HEK293 (cell line): ENCODE measurements at regions not wholly inside any gene's neighbourhood (a gene's known extent, or its start where the extent isn't known, plus 50 kb on each side); places are given as distances from the start of the nearest gene placed in this dataset.

Experiments
- CTCF ChIA-PET: fragments of 350-600 bp; formaldehyde crosslinking; extraction: SDS; loops from one replicate; lab custom pipeline; 2021; ENCODE audit warnings: antibody characterized with exemption; lab: Yijun Ruan, JAX
- POLR2A ChIA-PET: fragments of 300-600 bp; formaldehyde crosslinking; extraction: SDS; loops from one replicate; lab custom pipeline; 2020; ENCODE audit warnings: antibody characterized with exemption, inconsistent platforms; lab: Yijun Ruan, JAX
- H3K27ac ChIP-seq: fragments of 200-500 bp; sonication (Bioruptor generic); 2 replicates; pipeline ENCODE4 v1.5.1; 2014; ENCODE audit warnings: low read depth, low read length, control low read depth, inconsistent platforms; ENCODE audit errors: extremely low read depth
- H3K36me3 ChIP-seq, 2 experiments: fragments of 200-500 bp in 1 of 2; sonication (Bioruptor generic) in 1 of 2; 1 replicate in 1 of 2; 2 replicates in 1 of 2; pipeline ENCODE4 v1.5.1; 2014 to 2017; ENCODE audit warnings: inconsistent platforms in 2 of 2, low read length in 2 of 2; ENCODE audit not compliant: control insufficient read depth in 2 of 2, insufficient read depth in 1 of 2
- H3K4me1 ChIP-seq: fragments of 200-500 bp; sonication (Bioruptor generic); 2 replicates; pipeline ENCODE4 v1.5.1; 2014; ENCODE audit warnings: mild to moderate bottlenecking, low read length, inconsistent platforms; ENCODE audit not compliant: control insufficient read depth, insufficient read depth
- H3K4me3 ChIP-seq: 2 replicates; pipeline ENCODE4 v1.5.1; 2011; ENCODE audit warnings: low read depth, mild to moderate bottlenecking, control low read depth, low read length, moderate library complexity
- H3K9me3 ChIP-seq: fragments of 200-500 bp; sonication (Bioruptor generic); 2 replicates; pipeline ENCODE4 v1.5.1; 2014; ENCODE audit warnings: low read depth, low read length, inconsistent platforms; ENCODE audit not compliant: control insufficient read depth, insufficient read depth
- GLI2 ChIP-seq: fragments of 450-650 bp; formaldehyde crosslinking; IDR thresholded peaks from 2 replicates; pipeline ENCODE4; 2017; ENCODE audit warnings: missing biosample characterization, missing genetic modification characterization, low read depth, borderline replicate concordance
- INSM2 ChIP-seq: fragments of 450-650 bp; formaldehyde crosslinking; IDR thresholded peaks from 2 replicates; pipeline ENCODE4 v1.5.1; 2016; ENCODE audit warnings: missing biosample characterization, missing genetic modification characterization
- KLF8 ChIP-seq: fragments of 450-650 bp; formaldehyde crosslinking; IDR thresholded peaks from 2 replicates; pipeline ENCODE4 v1.5.1; 2016; ENCODE audit warnings: missing biosample characterization, missing genetic modification characterization
- OSR2 ChIP-seq: fragments of 450-650 bp; formaldehyde crosslinking; IDR thresholded peaks from 2 replicates; pipeline ENCODE4 v1.5.1; 2016; ENCODE audit warnings: missing biosample characterization, missing genetic modification characterization
- REPIN1 ChIP-seq: fragments of 450-650 bp; formaldehyde crosslinking; IDR thresholded peaks from 2 replicates; pipeline ENCODE4 v1.5.1; 2017; ENCODE audit warnings: missing biosample characterization, missing genetic modification characterization, low read depth
- SCRT2 ChIP-seq: fragments of 450-650 bp; formaldehyde crosslinking; IDR thresholded peaks from 2 replicates; pipeline ENCODE4 v1.5.1; 2016; ENCODE audit warnings: missing biosample characterization, missing genetic modification characterization
- ZNF138 ChIP-seq: fragments of 450-650 bp; formaldehyde crosslinking; IDR thresholded peaks from 2 replicates; pipeline ENCODE4 v1.5.1; 2016; ENCODE audit warnings: missing biosample characterization, missing genetic modification characterization, borderline replicate concordance
- ZNF239 ChIP-seq: fragments of 450-650 bp; formaldehyde crosslinking; IDR thresholded peaks from 2 replicates; pipeline ENCODE4 v1.5.1; 2016; ENCODE audit warnings: missing biosample characterization, missing genetic modification characterization
- ZNF24 ChIP-seq: fragments of 450-650 bp; formaldehyde crosslinking; IDR thresholded peaks from 2 replicates; pipeline ENCODE4 v1.5.1; 2016; ENCODE audit warnings: missing biosample characterization, missing genetic modification characterization
- ZNF274 ChIP-seq, 2 experiments: fragments of 200-500 bp in 1 of 2; fragments of 450-650 bp in 1 of 2; sonication (Bioruptor generic) in 1 of 2; formaldehyde crosslinking in 1 of 2; IDR thresholded peaks; 2 replicates each; pipeline versions ENCODE4 v1.5.1 to v1.6.1; 2014 to 2016; ENCODE audit warnings: borderline replicate concordance in 1 of 2, inconsistent platforms in 1 of 2, low read length in 1 of 2, missing biosample characterization in 1 of 2, missing genetic modification characterization in 1 of 2
- ZNF366 ChIP-seq: fragments of 450-650 bp; formaldehyde crosslinking; conservative IDR thresholded peaks from 2 replicates; pipeline ENCODE4 v1.5.1; 2016; ENCODE audit warnings: missing biosample characterization, missing genetic modification characterization
- ZNF37A ChIP-seq: fragments of 450-650 bp; IDR thresholded peaks from 2 replicates; pipeline ENCODE4 v1.5.1; 2018; ENCODE audit warnings: missing biosample characterization, missing genetic modification characterization
- ZNF473 ChIP-seq: fragments of 450-650 bp; formaldehyde crosslinking; IDR thresholded peaks from 2 replicates; pipeline ENCODE4 v1.5.1; 2017; ENCODE audit warnings: missing biosample characterization, missing genetic modification characterization
- ZNF530 ChIP-seq: fragments of 450-650 bp; formaldehyde crosslinking; IDR thresholded peaks from 2 replicates; pipeline ENCODE4 v1.5.1; 2016; ENCODE audit warnings: low read depth, missing biosample characterization, missing genetic modification characterization
- ZNF544 ChIP-seq: fragments of 450-650 bp; formaldehyde crosslinking; IDR thresholded peaks from 2 replicates; pipeline ENCODE4 v1.5.0; 2017; ENCODE audit warnings: missing biosample characterization, missing genetic modification characterization
- ZNF585B ChIP-seq: fragments of 450-650 bp; formaldehyde crosslinking; IDR thresholded peaks from 2 replicates; pipeline ENCODE4 v1.5.1; 2016; ENCODE audit warnings: missing biosample characterization, missing genetic modification characterization
- ZNF677 ChIP-seq: fragments of 450-650 bp; IDR thresholded peaks from 2 replicates; pipeline ENCODE4 v1.5.0; 2018; ENCODE audit warnings: missing biosample characterization, mild to moderate bottlenecking, missing genetic modification characterization, moderate library complexity
- ZNF76 ChIP-seq: fragments of 450-650 bp; formaldehyde crosslinking; IDR thresholded peaks from 2 replicates; pipeline ENCODE4; 2016; ENCODE audit warnings: low read depth, missing biosample characterization, missing genetic modification characterization, borderline replicate concordance

GRCh38 chr1:90837420-90837819 is 120.3 kb upstream of the BARHL2 start:
- ChIA-PET CTCF (no interaction called here), POLR2A (no interaction called here)

GRCh38 chr1:90836345-90836679 is 119.2 kb upstream of the BARHL2 start:
- H3K4me1 ChIP-seq: peaks cover 13% of the 10 kb centered on the region
- CTCF ChIA-PET: no interaction called here
- TF ChIP-seq ZNF585B (tag by site-specific recombination): no peak
- TF ChIP-seq REPIN1 (tag by site-specific recombination): no peak
- TF ChIP-seq, all 188 proteins: peak for 0
- H3K36me3 ChIP-seq: peaks cover 0 to 6% of the 10 kb centered on the region in 2 experiments; a peak in 1 of 3 replicates
- POLR2A ChIA-PET: no interaction called here
- no peaks in the 10 kb centered on the region for H3K9me3 ChIP-seq
- no peak overlapping the region for H3K27ac ChIP-seq
- no peak overlapping the region for H3K4me3 ChIP-seq

More at GRCh38 chr1:90837420-90837819, 120.3 kb upstream of the BARHL2 start:
- no peak overlapping the region for H3K4me3 ChIP-seq
- no peaks in the 10 kb centered on the region for H3K9me3 ChIP-seq
- H3K4me1 ChIP-seq: peaks cover 11% of the 10 kb centered on the region
- no peak for TF ChIP-seq ZNF76 (tag by site-specific recombination)
- TF ChIP-seq GLI2: no peak
- TF ChIP-seq OSR2: no peak
- no peak for TF ChIP-seq ZNF366 (tag by site-specific recombination)
- TF ChIP-seq SCRT2 (tag by site-specific recombination): peak; percentile 33; the same call in 1 of the 2 replicates
- peaks cover 0 to 6% of the 10 kb centered on the region in 2 experiments; a peak in 1 of 3 replicates for H3K36me3 ChIP-seq
- no peak overlapping the region for H3K27ac ChIP-seq

GRCh38 chr1:90835661-90836344 is 118.7 kb upstream of the BARHL2 start:
- CTCF ChIA-PET: no interaction called here
- TF ChIP-seq KLF8: no peak
- no peak for TF ChIP-seq ZNF544
- TF ChIP-seq ZNF239 (tag by site-specific recombination): no peak
- TF ChIP-seq INSM2: no peak
- no peak for TF ChIP-seq ZNF677 (tag by site-specific recombination)
- no peak for TF ChIP-seq ZNF24 (tag by site-specific recombination)
- no peak for TF ChIP-seq ZNF530 (tag by site-specific recombination)
- no peak for TF ChIP-seq ZNF473 (tag by site-specific recombination)
- TF ChIP-seq ZNF366 (tag by site-specific recombination): no peak
- no peak for TF ChIP-seq ZNF37A
- TF ChIP-seq ZNF138: no peak
- TF ChIP-seq ZNF274 (IDR thresholded peaks at IDR 0.05; ENCODE audit: low read length): no peak
- no peak for TF ChIP-seq ZNF274 (tag by site-specific recombination; IDR thresholded peaks at IDR 0.05; ENCODE audit: borderline replicate concordance)
- POLR2A ChIA-PET: no interaction called here

More at GRCh38 chr1:90835661-90836344, 118.7 kb upstream of the BARHL2 start:
- Histone ChIP-seq H3K27ac (no peak overlapping the region), H3K9me3 (no peaks in the 10 kb centered on the region), H3K4me3 (no peak overlapping the region), H3K36me3 (peaks cover 0 to 6% of the 10 kb centered on the region in 2 experiments; a peak in 1 of 3 replicates), H3K4me1 (peaks cover 13% of the 10 kb centered on the region)
